Mononuclear cell (primary cell): ENCODE measurements at regions not wholly inside any gene's neighbourhood (a gene's known extent, or its start where the extent isn't known, plus 50 kb on each side); places are given as distances from the start of the nearest gene placed in this dataset.
"Not testable (repeated sequence)": the region's sequence is repeated elsewhere in the genome, so short reads cannot be mapped to it uniquely, and the experiment has no call there.

Experiments
- H3K27me3 ChIP-seq: 2 replicates; pipeline ENCODE4 v1.6.0; 2011; ENCODE audit warnings: low read length, control low read depth; ENCODE audit not compliant: insufficient read depth
- H3K4me1 ChIP-seq: 2 replicates; pipeline ENCODE4 v1.5.1; 2011; ENCODE audit warnings: mild to moderate bottlenecking, low read length, control low read depth; ENCODE audit not compliant: insufficient read depth
- H3K4me3 ChIP-seq: 2 replicates; pipeline ENCODE4 v1.5.1; 2011; ENCODE audit warnings: mild to moderate bottlenecking, low read length, moderate library complexity
- H3K9me3 ChIP-seq: 2 replicates; pipeline ENCODE4 v1.5.1; 2011; ENCODE audit warnings: low read depth, mild to moderate bottlenecking, control low read depth, low read length

DNA sequence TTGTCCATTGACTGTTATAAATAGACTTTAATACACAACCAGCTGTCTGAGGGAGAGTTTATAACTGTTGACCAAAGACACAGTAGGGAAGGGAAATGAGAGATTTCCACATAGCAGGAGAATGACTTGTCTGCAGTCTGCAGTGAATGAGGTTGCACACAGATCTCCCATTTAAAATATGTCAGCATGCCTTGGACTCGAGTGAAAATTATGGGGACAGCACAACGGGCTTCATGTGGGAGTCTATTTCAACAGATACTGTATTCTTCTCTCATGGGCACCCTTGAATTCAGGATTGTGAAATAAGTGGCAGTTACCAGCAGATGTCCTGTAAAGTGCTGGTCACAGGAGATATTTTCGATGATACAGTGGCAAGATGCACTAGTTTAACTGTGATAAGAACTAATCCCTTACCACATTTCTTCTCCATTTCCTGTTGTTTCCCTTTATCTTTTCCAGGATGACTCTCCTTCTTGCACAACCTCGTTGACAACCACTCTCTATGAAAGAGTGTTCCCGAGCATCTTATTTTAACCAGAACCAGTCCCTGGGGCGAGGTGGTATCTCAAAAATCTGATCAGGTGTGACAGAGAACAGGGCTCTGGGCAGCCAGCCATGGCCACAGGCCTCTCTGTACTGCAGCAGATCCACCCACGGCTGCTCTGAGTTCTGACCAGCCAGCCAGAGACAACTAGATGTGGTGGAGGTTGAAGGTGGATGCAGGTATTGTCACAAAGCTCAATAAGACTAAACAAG is 51.5 kb upstream of the MAP3K1 start:
- Histone ChIP-seq H3K4me1 (peaks cover 39% of the 10 kb centered on the region), H3K9me3 (no peaks in the 10 kb centered on the region), H3K27me3 (no peaks in the 10 kb centered on the region), H3K4me3 (no peak overlapping the region)

DNA sequence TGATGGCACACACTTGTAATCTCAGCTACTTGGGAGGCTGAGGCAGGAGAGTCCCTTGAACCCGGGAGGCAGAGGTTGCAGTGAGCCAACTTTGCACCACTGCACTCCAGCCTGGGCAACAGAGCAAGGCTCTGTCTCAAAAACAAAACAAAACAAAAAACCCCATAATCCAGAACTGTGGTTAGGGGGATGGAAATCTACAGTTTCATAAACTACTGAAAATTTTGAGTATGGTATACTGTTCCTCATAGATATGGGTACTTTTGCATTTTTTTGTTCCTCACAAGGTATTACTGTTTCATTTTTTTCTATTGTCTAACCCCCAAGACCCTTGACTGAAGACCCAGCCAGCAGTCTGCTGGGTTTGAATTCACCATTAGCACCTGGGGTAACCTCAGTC is 52.2 kb upstream of the MAP3K1 start:
- no peak overlapping the region for H3K4me3 ChIP-seq
- H3K27me3 ChIP-seq: no peaks in the 10 kb centered on the region
- H3K9me3 ChIP-seq: no peaks in the 10 kb centered on the region
- H3K4me1 ChIP-seq: peaks cover 39% of the 10 kb centered on the region

DNA sequence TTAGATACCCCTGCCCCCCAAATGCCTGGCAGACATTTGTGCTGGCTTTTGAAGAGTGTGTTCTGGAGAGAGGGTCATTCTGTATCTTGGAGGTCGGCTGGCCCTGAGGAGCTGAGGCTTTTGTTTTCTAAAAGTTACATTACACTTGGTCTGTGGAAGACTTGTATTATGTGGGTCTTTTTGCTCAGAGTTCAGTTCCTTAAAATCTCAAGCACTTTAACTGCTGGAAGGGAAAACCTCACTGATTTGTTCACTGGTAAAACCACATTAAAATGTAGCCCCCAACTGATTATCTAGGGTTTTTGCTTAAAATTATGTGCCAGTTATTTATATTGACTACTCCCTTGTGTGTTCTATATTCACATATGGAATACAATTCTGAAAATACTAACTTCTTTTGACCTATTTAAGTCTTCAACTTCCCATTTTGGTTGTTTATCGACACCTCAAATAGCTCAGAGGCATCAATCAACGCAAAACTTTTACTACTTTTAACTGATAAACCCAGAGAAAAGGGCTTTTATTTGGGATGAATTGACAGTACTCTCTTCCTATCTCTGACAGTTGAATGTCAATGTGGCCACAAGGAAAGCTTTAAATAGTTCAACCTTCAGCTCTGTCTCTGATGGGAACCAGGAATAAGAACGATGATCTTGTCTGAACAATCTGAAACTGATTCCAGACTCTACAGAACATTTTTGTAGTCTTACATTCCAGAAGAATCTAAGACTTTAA is 54.0 kb upstream of the MAP3K1 start:
- no peaks in the 10 kb centered on the region for H3K9me3 ChIP-seq
- H3K4me1 ChIP-seq: peaks cover 39% of the 10 kb centered on the region
- H3K27me3 ChIP-seq: no peaks in the 10 kb centered on the region
- no peak overlapping the region for H3K4me3 ChIP-seq

DNA sequence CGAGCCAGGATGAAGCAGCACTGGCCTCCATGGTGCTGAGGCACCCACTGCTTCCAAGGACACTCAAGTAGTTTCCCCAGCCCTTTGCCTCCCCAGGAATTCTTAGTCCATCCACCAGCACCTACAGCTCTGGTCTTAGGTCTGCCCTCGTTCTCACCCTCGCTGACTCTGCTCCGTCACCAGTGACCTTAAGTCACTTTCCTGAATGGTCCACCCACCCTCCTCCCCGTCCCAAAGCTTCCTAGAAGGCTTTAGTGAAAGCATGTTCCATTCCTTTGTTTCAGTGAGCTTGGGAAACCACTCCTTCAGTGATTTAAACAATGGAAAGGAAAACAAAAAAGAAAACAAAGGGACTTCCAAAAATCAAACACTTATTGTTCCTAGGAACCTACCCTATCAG is 54.6 kb upstream of the MAP3K1 start:
- Histone ChIP-seq H3K27me3 (no peaks in the 10 kb centered on the region), H3K4me1 (peaks cover 39% of the 10 kb centered on the region), H3K4me3 (no peak overlapping the region), H3K9me3 (no peaks in the 10 kb centered on the region)

DNA sequence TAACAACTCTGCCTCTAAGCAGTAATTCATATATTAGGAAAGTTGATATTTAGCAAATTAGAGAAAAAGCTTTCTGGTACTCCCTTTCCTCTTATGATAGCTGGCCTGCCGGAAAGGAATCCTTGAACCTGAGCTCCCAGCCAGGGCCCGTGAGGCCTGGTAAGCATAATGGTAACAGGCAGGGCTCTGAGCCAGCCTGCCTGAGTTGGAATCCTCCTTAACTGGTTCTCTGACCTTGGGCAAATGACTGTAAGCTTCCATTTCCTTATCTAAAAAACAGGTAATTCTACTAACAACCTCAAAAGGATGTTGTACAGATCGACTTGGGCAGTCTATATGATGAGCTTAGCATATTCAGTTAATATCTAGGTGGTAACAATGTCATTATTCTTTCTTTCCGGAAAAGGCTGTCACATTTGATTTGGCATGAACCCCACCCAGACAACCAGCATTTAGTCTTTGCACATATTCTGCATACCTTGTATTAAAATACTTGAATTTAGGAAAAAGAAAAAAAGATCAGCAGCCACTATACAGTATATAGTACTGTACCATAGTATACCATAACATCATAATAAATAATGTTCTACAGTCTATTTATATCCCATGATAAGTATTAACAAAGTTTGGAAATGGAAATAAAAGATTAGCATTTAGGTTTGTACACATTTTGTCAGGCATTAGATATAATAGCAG is 55.7 kb upstream of the MAP3K1 start:
- Histone ChIP-seq H3K4me3 (no peak overlapping the region), H3K9me3 (no peaks in the 10 kb centered on the region), H3K27me3 (no peaks in the 10 kb centered on the region), H3K4me1 (peaks cover 39% of the 10 kb centered on the region)

DNA sequence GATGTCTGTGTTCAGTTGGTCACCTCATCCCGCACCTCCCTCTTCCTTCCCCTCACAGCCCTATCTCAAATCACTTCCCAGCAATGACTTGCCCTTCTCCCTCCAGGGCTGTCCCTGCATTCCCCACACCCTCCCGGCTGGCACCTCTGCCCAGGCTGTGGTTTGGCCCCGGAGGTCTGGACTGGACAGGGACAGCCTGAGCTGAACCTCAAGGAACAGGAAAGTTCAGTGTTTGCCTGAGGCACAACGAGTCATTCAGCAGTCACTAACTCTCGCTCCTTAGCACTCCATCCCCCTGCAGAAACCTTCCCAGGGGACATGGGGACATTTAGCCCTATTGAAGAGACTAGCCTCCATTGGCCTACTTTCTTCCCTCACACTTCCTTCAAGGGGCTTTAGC is 58.3 kb upstream of the MAP3K1 start:
- no peaks in the 10 kb centered on the region for H3K9me3 ChIP-seq
- peaks cover 20% of the 10 kb centered on the region for H3K4me1 ChIP-seq
- H3K4me3 ChIP-seq: no peak overlapping the region
- H3K27me3 ChIP-seq: no peaks in the 10 kb centered on the region

DNA sequence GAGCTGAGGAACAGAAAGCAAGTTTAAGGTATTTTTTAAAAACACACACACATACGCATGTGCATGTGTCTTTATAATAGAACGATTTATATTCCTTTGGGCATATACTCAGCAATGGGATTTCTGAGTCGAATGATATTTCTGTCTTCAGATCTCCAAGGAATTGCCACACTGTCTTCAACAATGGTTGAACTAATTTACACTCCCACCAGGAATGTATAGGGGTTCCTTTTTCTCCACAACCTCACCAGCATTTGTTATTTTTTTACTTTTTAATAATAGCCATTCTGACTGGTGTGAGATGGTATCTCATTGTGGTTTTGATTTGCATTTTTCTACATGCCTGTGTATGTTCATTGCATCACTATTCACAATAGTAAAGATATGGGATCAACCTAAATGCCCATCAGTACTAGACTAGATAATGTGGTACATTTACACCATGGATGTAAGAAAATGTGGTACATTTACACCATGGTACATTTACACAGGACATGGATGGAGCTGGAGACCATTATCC is 60.3 kb upstream of the MAP3K1 start:
- Histone ChIP-seq H3K9me3 (no peaks in the 10 kb centered on the region), H3K4me1 (peaks cover 4% of the 10 kb centered on the region), H3K27me3 (no peaks in the 10 kb centered on the region), H3K4me3 (no peak overlapping the region)

DNA sequence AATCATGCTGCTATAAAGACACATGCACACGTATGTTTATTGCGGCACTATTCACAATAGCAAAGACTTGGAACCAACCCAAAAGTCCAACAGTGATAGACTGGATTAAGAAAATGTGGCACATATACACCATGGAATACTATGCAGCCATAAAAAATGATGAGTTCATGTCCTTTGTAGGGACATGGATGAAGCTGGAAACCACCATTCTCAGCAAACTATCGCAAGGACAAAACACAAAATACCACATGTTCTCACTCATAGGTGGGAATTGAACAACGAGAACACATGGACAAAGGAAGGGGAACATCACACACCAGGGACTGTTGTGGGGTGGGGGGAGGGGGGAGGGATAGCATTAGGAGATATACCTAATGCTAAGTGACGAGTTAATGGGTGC is 61.8 kb upstream of the MAP3K1 start:
- not testable (repeated sequence) for H3K9me3 ChIP-seq, H3K4me1 ChIP-seq, H3K4me3 ChIP-seq, H3K27me3 ChIP-seq

DNA sequence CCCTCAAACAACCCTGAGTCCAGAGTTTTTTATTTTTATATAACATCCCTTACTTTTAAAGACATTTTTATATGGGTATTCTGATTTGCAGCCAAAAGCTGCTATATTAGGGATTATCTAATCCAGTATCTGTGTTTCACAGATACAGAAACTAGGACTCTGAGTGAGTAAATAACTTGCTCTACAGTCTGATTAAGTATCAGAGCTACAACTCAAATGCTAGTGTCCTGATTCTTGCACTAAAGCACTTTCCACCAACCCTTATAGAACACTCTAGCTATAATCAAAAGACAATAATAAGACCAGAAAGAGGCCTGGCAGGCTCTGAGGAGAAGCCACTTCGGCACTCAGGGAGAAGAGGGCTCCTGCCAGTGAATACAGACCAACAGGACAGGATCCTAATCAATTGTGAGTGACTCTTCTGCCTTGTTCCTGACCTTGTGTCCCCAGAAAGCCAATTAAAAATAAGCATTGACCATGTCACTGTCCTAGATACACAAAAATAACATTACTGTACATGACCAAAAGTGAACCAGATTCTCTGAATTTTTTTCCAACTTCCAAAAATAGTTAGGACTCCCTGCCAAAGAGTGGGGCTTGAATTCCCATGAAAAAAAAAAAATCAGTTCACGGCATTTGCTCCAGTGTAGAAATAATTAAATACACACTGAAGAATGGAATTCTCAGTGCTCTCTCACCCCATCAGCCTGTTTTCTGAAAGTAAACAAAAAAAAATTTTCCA is 63.6 kb upstream of the MAP3K1 start:
- Histone ChIP-seq H3K4me3 (no peak overlapping the region), H3K4me1 (peaks cover 3% of the 10 kb centered on the region), H3K9me3 (no peaks in the 10 kb centered on the region), H3K27me3 (no peaks in the 10 kb centered on the region)

DNA sequence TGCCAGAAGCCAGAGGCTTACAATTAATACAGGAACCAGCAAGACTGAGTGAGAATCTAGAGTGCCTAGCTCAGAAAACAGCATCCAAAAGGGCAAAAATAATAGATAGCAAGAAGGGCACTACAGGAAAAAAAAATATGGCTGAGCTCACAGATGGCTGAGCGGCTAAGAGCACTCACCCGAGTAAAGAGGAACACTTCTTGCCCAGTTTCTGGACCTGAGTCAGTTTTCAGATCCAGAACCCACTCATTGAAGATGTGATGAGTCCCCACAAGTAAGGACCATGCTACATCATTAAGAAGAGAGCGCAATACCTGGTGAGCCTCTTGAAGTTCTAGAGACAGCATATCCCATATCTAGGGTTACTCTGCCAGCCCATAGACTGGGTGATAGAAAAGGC is 65.5 kb upstream of the MAP3K1 start:
- Histone ChIP-seq H3K4me1 (peaks cover 10% of the 10 kb centered on the region), H3K27me3 (no peaks in the 10 kb centered on the region), H3K4me3 (no peak overlapping the region), H3K9me3 (no peaks in the 10 kb centered on the region)

DNA sequence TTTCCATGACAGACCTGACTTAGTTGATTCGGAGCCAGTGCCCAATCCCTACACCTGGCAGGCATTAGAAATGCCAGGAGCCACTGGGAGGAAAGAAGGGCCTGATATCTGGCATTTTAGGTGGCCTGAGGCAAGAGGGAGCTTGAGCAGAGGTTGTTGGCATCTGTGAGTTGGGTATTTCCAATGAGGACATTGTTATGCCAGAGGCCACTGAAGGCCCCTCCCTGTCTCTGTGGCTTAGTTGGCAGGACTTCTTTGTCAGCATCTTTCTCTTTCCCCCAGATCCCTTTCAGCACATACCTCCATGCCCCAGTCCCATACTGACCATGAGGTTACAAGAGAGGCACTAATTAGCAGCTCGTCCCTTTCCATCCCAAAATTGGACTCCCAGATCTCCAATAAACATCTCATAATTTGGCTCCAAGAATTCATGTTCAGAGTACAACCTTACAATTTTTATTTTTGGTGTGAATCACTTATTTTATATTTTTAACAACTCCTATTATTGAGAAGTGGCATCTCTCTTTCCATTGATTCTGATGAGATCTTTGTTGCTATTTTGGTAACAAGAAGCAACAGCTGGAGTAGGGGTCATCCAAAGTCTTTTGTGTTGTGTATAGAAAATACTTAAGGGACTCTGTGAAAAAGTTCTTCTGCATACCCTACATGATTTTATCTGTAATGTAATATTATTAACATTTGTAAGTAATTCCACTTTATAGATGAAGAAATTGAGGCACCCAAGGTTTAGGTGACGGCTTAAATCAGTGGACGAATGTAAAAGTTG is 68.6 kb upstream of the MAP3K1 start:
- no peaks in the 10 kb centered on the region for H3K9me3 ChIP-seq
- H3K27me3 ChIP-seq: no peaks in the 10 kb centered on the region
- H3K4me1 ChIP-seq: peaks cover 10% of the 10 kb centered on the region
- H3K4me3 ChIP-seq: no peak overlapping the region

DNA sequence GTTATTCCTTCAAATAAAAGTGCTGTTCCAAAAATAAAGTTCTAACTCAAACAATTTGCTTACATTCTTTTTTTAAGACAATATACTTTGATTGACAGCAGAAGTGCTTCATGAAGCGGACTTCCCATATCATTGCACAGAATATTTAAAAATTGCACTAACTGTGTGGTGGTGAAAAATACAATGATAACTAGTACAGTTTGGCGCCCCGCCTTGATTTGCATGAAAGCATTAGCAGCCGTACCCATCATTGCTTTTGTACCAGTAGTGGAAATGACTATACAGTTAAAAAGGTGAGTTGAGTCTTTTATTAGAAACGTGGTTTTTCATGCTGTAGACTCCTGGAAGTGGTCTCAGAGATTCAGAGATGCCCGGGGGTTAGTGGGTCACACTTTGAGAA is 69.5 kb upstream of the MAP3K1 start:
- H3K27me3 ChIP-seq: no peaks in the 10 kb centered on the region
- peaks cover 10% of the 10 kb centered on the region for H3K4me1 ChIP-seq
- H3K4me3 ChIP-seq: no peak overlapping the region
- no peaks in the 10 kb centered on the region for H3K9me3 ChIP-seq

DNA sequence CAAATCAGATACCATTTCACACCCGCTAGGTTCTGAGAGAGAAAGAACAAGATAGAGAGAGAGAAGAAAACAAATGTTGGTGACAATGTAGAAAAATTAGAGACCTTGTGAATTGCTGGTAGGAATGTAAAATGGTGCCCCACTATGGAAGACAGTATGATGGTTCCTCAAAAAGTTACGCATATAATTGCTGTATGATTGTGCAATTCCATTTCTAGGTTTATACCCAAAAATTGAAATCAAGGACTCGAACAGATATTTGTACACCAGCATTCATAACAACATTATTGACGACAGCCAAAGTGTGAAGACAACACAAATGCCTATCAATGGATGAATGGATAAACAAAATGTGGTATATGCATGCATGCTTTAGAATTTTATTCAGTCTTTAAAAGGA is 74.5 kb upstream of the MAP3K1 start:
- Histone ChIP-seq H3K9me3 (no peaks in the 10 kb centered on the region), H3K27me3 (no peaks in the 10 kb centered on the region), H3K4me3 (no peak overlapping the region), H3K4me1 (peaks cover 25% of the 10 kb centered on the region)

DNA sequence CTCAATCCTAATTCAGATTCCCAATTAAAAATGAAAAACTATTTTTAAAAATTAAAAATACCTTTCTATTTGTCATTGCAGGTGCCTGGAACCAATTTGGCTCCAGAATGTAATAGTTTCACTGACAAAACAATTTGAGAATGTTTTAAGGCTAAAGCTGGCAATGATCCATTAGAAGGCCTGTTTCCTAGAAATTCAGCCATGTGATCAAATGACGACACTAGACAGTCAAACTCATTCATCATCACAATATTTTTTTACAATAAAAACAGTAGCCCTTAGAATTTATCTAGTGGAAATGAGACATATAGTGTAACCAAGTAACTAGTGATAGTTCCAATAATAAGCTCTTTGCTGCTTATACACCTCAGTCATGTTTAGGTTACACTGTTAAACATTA is 75.4 kb upstream of the MAP3K1 start:
- no peaks in the 10 kb centered on the region for H3K9me3 ChIP-seq
- H3K27me3 ChIP-seq: no peaks in the 10 kb centered on the region
- no peak overlapping the region for H3K4me3 ChIP-seq
- H3K4me1 ChIP-seq: peaks cover 34% of the 10 kb centered on the region
